Skeletal muscle satellite cell (primary cell): ENCODE measurements at regions not wholly inside any gene's neighbourhood (a gene's known extent, or its start where the extent isn't known, plus 50 kb on each side); places are given as distances from the start of the nearest gene placed in this dataset.
"Not testable (repeated sequence)": the region's sequence is repeated elsewhere in the genome, so short reads cannot be mapped to it uniquely, and the experiment has no call there.

Experiments
- H3K27me3 ChIP-seq: 2 replicates; pipeline ENCODE4 v1.7.0; 2013; ENCODE audit warnings: low read length; ENCODE audit not compliant: control insufficient read depth, insufficient read depth
- H3K36me3 ChIP-seq: 2 replicates; pipeline ENCODE4 v1.7.0; 2013; ENCODE audit warnings: mild to moderate bottlenecking, control low read depth, low read length; ENCODE audit not compliant: insufficient read depth
- H3K4me1 ChIP-seq: 2 replicates; pipeline ENCODE4 v1.7.0; 2013; ENCODE audit warnings: low read length; ENCODE audit not compliant: control insufficient read depth, insufficient read depth
- H3K4me2 ChIP-seq: 2 replicates; pipeline ENCODE4 v1.7.0; 2013; ENCODE audit warnings: mild to moderate bottlenecking, low read length
- H3K4me3 ChIP-seq: 2 replicates; pipeline ENCODE4 v1.7.0; 2013; ENCODE audit warnings: low read length
- H3K9ac ChIP-seq: 2 replicates; pipeline ENCODE4 v1.7.0; 2013; ENCODE audit warnings: mild to moderate bottlenecking, low read depth, low read length, moderate library complexity
- H3K9me3 ChIP-seq: replicated peaks from 2 replicates; pipeline ENCODE4 v1.7.0; 2013; ENCODE audit warnings: mild to moderate bottlenecking, control low read depth, low read length

DNA sequence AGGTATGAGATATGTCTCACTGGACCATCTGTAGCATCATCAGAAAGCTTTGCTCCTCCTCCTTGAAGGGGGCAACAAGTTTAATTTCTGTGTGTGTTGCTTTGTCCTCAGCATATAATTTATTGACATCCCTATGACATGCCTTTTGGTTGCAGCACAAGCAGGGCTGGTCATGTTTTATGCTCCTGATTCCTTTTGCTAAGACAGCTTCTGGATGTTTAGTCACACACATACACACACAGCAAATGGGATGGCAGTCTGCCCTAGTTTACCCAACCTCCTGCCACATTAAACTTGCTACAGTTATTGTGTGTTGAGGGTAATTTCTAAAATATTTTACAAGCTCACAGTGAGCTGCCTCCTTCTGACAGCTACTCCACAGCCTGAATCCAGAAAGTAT lies 217.9 kb upstream of the RXFP2 start:
- peaks cover 13% of the 10 kb centered on the region for H3K4me1 ChIP-seq
- H3K9me3 ChIP-seq: no peaks in the 10 kb centered on the region
- no peaks in the 10 kb centered on the region for H3K27me3 ChIP-seq
- H3K4me2 ChIP-seq: no peak overlapping the region
- no peak overlapping the region for H3K4me3 ChIP-seq
- no peak overlapping the region for H3K9ac ChIP-seq
- no peaks in the 10 kb centered on the region for H3K36me3 ChIP-seq

DNA sequence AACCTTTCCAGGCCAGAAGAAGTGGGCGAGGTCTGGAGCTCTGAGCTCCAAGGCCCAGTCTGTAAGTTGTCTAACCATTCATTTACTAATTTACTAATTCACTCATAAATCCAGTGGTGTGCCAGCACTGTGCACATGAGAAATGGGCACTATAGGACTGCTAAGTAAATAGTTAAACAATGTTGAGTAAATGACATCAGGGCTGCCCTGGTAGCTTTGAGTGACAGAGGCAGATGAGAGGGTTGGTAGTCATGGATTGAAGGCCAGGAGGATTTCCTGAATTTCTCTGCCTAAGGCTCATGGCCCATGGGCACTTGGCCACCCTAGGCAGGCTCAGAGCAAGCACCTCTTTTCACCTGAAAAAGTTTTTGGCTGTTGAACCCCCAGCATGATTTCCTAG lies 216.9 kb upstream of the RXFP2 start:
- H3K27me3 ChIP-seq: no peaks in the 10 kb centered on the region
- no peak overlapping the region for H3K4me2 ChIP-seq
- peaks cover 13% of the 10 kb centered on the region for H3K4me1 ChIP-seq
- no peaks in the 10 kb centered on the region for H3K9me3 ChIP-seq
- no peak overlapping the region for H3K9ac ChIP-seq
- no peaks in the 10 kb centered on the region for H3K36me3 ChIP-seq
- no peak overlapping the region for H3K4me3 ChIP-seq

DNA sequence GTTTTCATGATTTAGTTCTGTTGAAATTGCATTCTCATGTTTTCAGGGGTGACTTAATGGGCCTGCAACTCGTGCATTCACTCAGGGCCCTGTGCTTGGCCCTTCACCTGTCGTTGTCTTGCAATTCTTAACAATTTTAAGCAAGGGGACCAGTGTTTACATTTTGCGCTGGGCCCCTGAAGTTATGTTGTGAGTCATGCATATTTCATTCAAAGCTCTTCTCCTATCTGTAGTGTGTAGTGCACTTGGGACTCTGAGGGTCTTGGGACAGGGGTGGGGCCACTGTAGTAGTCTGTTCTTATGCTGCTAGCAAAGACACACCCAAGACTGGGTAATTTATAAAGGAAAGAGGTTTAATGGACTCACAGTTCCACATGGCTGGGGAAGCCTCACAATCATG lies 211.2 kb upstream of the RXFP2 start:
- Histone ChIP-seq H3K27me3 (no peaks in the 10 kb centered on the region), H3K4me2 (no peak overlapping the region), H3K9me3 (no peaks in the 10 kb centered on the region), H3K4me3 (no peak overlapping the region), H3K9ac (no peak overlapping the region), H3K36me3 (no peaks in the 10 kb centered on the region), H3K4me1 (no peaks in the 10 kb centered on the region)

DNA sequence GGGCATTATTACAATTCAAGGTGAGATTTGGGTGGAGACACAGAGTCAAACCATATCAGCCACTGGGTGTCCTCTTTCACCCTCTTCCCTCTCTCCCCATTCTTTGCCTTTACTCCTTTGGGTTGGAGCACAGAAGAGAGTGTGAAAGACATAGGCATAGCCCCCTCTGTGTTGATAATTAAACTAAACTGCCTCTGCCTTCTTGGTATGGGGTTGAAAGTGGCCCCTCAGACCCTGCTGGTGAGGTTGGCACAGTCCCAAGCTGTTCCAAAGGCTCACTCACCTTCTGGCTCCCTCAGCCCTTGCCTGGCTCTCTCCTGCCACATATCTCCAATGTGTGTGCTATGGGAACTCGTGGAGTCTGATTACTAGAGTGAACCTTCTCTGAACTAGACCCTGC lies 210.6 kb upstream of the RXFP2 start:
- no peak overlapping the region for H3K9ac ChIP-seq
- no peaks in the 10 kb centered on the region for H3K36me3 ChIP-seq
- no peaks in the 10 kb centered on the region for H3K27me3 ChIP-seq
- H3K4me3 ChIP-seq: no peak overlapping the region
- no peaks in the 10 kb centered on the region for H3K4me1 ChIP-seq
- H3K9me3 ChIP-seq: no peaks in the 10 kb centered on the region
- no peak overlapping the region for H3K4me2 ChIP-seq

DNA sequence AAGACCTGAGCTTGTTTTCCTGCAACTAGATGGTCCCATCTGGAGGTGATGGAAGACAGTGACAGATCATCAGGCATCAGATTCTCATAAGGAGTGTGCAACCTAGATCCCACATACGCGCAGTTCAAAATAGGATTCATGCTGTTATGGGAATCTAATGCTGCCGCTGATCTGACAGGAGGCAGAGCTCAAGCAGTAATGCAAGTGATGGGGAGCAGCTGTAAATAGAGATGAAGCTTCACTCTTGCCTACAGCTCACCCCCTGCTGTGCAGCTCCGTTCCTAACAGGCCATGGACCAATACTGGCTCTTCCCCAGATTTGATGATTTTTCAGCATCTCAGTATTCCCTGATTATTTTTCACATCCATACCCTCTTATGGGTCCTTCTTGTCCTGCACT lies 208.4 kb upstream of the RXFP2 start:
- Histone ChIP-seq H3K36me3 (no peaks in the 10 kb centered on the region), H3K4me1 (no peaks in the 10 kb centered on the region), H3K4me2 (no peak overlapping the region), H3K4me3 (no peak overlapping the region), H3K9ac (no peak overlapping the region), H3K27me3 (no peaks in the 10 kb centered on the region), H3K9me3 (no peaks in the 10 kb centered on the region)

DNA sequence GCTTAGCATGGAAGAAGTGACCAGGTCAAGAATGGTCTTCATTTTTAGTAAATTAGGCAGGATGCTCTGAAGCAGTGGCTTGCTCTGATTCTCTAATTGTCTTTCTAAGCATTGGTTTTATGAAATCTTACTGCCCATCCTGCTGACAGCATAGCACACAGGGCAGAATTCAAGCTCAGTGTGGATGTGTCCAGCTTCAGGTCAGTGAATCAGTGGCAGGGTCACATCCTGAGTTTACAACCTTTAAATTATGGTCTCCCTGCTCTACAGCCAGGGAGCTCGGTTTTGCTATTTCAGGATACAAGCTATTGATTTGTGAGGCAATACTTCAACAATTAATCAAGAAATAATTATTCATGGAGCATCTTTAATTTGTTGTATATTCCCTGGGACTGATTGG lies 202.3 kb upstream of the RXFP2 start:
- peaks cover 5% of the 10 kb centered on the region for H3K4me1 ChIP-seq
- H3K9me3 ChIP-seq: no peaks in the 10 kb centered on the region

DNA sequence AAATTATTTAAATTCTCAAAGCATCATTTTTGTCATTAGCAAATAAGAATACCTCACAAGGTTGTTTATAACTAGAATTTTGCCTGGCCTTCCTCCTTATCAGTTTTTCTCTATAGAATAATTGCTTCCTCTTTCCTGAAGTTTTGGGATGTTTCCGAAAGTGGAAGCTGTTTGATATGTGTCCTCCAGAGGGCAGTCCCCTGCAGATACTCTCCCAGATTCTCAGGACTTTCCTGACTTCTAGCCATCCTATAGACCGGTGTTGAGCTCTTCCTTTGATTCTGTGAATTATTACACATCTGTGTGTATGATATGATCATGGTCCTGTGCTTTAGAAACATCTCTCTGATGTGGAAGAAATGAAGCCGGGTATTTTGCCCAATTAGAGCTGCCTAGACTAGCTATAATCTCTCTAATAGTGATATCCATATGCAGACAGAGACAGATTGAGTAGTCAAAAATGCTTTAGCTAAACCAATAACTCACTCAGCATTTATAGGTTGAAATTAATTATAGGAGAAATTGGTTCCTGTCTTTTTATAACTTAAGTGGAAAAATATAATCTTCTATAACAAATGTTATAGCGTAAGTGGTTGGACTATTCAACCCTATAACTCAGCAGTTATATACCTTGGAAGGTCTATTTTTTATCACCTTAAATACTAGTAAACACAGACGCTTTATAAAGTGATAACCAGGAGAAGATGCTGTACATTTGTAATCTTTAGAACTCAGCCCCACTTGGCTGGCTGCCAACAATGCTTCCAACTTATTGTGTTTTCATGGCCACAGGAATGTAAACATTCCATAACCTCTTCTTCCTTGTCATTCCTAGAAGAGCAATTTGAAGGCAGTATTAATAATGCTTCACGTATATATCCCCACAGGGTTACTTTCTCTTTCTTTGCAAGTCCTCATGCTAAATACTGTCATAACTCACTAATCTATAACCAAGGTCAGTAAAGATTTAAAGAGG lies 201.0 kb upstream of the RXFP2 start:
- Histone ChIP-seq H3K27me3 (no peaks in the 10 kb centered on the region), H3K4me1 (peaks cover 5% of the 10 kb centered on the region), H3K9me3 (no peaks in the 10 kb centered on the region), H3K4me3 (no peak overlapping the region), H3K9ac (no peak overlapping the region), H3K36me3 (no peaks in the 10 kb centered on the region), H3K4me2 (no peak overlapping the region)

More for the DNA sequence above, 202.3 kb upstream of the RXFP2 start:
- Histone ChIP-seq H3K36me3 (no peaks in the 10 kb centered on the region), H3K4me2 (no peak overlapping the region), H3K27me3 (no peaks in the 10 kb centered on the region), H3K9ac (no peak overlapping the region), H3K4me3 (no peak overlapping the region)

DNA sequence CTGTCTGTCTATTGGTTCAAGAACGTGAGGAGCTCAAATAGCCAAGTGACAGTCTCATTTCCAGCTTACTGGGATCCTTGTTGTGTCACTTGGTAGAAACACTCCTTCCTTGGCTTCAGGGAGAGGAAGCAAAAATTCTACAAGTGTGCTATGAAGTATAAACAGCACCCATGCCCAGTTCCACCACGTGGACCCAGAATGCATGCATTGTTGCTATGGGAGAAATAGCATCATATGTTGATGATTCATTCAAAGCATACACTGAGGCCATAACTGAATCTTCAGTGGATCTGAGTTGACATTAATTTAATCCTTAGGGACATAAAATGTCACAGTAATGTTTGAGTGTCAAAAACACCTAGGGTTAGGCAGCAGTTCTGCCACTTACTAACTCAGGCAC lies 199.0 kb upstream of the RXFP2 start:
- no peaks in the 10 kb centered on the region for H3K36me3 ChIP-seq
- H3K27me3 ChIP-seq: no peaks in the 10 kb centered on the region
- no peak overlapping the region for H3K4me3 ChIP-seq
- H3K4me1 ChIP-seq: peaks cover 5% of the 10 kb centered on the region
- H3K9ac ChIP-seq: no peak overlapping the region
- H3K4me2 ChIP-seq: no peak overlapping the region
- H3K9me3 ChIP-seq: no peaks in the 10 kb centered on the region

DNA sequence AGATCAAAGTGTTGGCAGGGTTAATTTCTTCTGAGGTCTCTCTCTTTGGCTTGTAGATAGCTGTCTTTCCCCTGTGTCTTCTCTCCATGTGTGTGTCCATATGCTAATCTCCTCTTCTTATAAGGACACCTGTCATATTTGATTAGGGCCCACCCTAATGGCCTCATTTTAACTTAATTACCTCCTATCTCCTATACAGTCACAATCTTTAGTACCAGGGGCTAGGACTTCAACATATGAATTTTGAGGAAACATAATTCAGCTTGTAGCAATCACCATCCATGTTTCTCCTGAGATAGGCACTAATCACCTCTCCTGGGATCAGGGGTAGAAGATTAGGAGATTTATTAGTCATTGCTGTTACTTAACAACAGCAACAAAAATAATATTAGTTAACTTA lies 196.1 kb upstream of the RXFP2 start:
- Histone ChIP-seq H3K36me3 (no peaks in the 10 kb centered on the region), H3K9me3 (no peaks in the 10 kb centered on the region), H3K9ac (no peak overlapping the region), H3K4me3 (no peak overlapping the region), H3K4me1 (peaks cover 8% of the 10 kb centered on the region), H3K4me2 (no peak overlapping the region), H3K27me3 (no peaks in the 10 kb centered on the region)

- Histone ChIP-seq H3K9ac (no peak overlapping the region), H3K4me1 (peaks cover 3% of the 10 kb centered on the region), H3K27me3 (no peaks in the 10 kb centered on the region), H3K4me3 (no peak overlapping the region), H3K4me2 (peak overlapping the region; percentile 53), H3K9me3 (no peaks in the 10 kb centered on the region), H3K36me3 (no peaks in the 10 kb centered on the region)
These were observed 193.7 kb upstream of the RXFP2 start for GRCh38 chr13:31545616-31546015.

DNA sequence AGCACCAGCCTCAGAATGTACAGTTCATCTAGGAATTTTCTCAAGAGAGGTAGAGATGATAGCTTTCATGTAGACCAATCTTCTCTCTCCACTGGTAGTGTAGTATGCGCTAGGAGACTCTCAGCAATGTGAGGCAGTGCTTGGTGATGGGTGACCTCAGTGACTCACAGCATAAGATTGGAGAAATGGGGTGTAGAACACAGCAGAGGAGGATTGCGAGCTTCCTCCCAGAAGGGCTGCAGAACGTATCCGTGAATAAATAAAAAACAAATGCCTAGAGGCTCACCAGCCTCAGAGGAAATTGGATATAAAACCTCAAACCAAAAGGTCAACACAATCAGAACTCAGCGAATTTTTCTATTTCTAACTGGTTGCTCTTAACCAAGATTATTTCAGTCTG lies 182.9 kb upstream of the RXFP2 start:
- Histone ChIP-seq H3K27me3 (no peaks in the 10 kb centered on the region), H3K9ac (no peak overlapping the region), H3K9me3 (no peaks in the 10 kb centered on the region), H3K4me1 (peaks cover 18% of the 10 kb centered on the region), H3K4me2 (no peak overlapping the region), H3K4me3 (no peak overlapping the region), H3K36me3 (no peaks in the 10 kb centered on the region)

GRCh38 chr13:31584221-31584620 lies 155.1 kb upstream of the RXFP2 start:
- H3K4me1 ChIP-seq, H3K9ac ChIP-seq, H3K4me2 ChIP-seq, H3K9me3 ChIP-seq, H3K36me3 ChIP-seq, H3K4me3 ChIP-seq: not testable (repeated sequence)
- peaks cover 14% of the 10 kb centered on the region for H3K27me3 ChIP-seq
